SW 1271 (cell line): ENCODE measurements at regions not wholly inside any gene's neighbourhood (a gene's known extent, or its start where the extent isn't known, plus 50 kb on each side); places are given as distances from the start of the nearest gene placed in this dataset.

Experiments used
- DNase-seq, 2 experiments: peaks; one replicate each; lab custom pipeline; 2025; lab: John Stamatoyannopoulos, UW

GRCh38 chr1:86296305-86297205 lies 99.6 kb downstream of the ODF2L start:
- no peak for DNase-seq

GRCh38 chr1:86289746-86290145 lies 106.4 kb downstream of the ODF2L start:
- no peak for DNase-seq

- no peak for DNase-seq
These were observed 107.0 kb downstream of the ODF2L start for GRCh38 chr1:86289161-86289560.

DNA sequence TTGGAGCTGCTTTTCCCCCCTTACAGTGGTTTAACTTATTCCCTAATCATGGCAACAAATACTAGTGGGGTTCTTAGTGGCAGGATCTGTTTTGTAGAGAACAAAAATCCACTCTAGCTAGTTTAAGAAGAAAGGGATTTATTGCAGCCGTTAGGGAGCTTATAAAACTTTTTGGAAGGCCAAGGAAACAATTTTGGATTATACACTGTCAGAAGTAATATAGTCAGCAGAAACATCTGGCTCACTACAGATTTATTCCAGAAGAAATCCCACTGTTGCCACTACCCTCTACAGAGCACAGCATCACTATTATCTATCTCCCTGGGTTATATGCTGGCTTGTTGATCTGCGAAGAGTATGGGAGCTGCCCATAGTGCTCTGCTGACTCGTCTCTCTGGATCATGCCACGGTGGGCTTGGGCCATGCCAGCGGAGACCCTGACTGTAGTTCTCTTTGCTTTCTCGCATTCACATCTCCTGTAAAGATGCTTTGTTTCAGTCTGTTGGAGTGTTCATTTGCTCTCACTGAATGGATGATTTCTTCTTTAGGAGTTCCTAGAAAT lies 107.5 kb downstream of the ODF2L start:
- no peak for DNase-seq

DNA sequence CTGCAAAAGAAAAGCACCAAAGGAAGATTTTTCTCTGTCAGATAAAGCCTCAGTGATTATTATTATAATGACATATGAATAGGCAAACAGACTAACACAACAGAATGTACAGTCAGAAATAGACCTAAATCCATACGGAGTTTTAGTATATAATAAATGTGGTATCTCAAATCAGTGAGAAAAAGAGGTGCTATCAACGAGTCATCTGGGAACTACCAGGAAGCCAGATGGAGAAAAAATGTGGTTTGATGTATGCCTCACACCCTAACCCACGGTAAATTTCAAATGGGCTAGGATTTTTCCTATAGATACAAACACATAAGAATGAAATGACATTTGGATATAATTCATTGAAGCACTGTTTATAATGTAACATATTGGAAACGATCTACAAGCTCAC lies 110.3 kb downstream of the ODF2L start:
- DNase-seq, result no peak

DNA sequence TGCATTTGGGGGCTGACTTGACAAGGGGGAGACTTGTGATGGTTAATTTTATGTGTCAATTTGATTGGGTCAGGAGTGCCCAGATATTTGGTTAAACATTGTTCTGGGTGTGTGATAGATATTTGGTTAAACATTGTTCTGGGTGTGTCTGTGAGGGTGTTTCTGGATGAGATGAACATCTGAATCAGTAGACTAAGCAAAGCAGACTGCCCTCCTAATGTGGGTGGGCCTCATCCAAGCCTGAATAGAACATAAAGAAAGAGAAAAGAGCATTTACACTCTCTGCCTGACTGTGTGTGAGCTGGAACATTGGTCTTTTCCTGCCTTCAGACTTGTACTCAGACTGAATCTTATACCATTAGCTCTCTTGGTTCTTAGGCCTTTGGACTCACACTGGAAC lies 113.5 kb downstream of the ODF2L start:
- DNase-seq, result no peak

- no peak for DNase-seq
These were observed 118.2 kb downstream of the ODF2L start for GRCh38 chr1:86277936-86278335.

DNA sequence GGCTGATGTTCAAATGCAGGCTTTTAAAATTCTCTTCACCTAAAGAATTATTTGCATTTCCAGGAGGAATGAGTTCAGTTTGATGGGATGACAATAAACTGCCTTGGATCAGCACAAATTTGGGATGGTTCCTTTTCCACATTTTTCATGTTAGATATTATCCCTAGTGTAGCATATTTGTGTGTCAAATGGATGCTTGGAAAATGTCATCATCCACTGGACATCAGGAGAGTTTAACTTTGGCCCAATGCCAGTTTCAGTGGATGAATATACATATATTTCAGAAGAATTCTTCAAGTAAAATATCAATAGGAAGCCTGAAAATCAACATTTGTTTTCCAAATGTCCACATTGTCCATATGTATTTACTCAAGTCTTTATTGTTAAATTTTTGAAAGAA lies 116.5 kb upstream of the COL24A1 start:
- DNase-seq, result no peak

DNA sequence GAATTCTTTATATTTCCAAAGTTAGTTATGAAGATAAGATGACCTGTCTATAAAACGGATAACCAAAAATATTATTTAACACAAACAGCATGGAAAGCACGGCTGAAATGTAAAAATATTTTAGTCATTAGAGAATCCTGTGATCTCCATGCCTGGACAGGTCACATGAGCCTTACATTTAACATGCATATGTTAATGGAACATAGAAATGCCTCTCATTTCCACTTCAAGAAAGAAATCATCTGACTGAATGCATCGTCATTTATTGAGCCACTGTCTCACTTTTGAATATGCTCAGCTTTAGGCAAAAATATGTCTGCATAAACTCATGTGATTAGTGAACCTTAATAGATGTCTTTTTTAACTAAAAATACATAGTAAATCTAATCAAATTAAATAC lies 115.5 kb upstream of the COL24A1 start:
- DNase-seq, result no peak

GRCh38 chr1:86271046-86271445 lies 114.5 kb upstream of the COL24A1 start:
- DNase-seq, result no peak

DNA sequence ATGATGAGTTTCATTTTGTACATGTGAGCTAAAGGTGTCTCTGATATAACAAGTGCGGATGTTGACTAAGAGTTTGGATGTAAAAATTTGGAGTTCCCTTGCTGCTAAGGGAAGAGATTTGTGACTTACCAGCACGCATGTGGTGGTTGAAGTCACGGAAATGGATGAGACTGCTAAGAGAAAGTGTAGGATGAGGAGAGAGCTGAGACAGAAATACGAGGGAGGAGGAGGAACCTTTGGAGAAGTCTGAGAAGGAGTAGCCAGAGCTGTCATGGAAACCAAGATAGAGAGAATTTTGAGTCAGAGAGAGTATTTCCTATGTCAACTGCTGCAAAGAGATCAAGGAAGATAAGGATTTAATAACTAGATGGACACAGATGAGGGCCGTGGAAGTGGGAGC lies 106.5 kb upstream of the COL24A1 start:
- DNase-seq, result no peak

- no peak for DNase-seq
These were observed 103.9 kb upstream of the COL24A1 start for GRCh38 chr1:86260476-86260875.

- DNase-seq, result no peak
These were observed 102.8 kb upstream of the COL24A1 start for GRCh38 chr1:86259390-86259789.

- DNase-seq, result no peak
These were observed 101.5 kb upstream of the COL24A1 start for GRCh38 chr1:86258101-86258500.

GRCh38 chr1:86247597-86248279 lies 91.2 kb upstream of the COL24A1 start:
- no peak for DNase-seq

DNA sequence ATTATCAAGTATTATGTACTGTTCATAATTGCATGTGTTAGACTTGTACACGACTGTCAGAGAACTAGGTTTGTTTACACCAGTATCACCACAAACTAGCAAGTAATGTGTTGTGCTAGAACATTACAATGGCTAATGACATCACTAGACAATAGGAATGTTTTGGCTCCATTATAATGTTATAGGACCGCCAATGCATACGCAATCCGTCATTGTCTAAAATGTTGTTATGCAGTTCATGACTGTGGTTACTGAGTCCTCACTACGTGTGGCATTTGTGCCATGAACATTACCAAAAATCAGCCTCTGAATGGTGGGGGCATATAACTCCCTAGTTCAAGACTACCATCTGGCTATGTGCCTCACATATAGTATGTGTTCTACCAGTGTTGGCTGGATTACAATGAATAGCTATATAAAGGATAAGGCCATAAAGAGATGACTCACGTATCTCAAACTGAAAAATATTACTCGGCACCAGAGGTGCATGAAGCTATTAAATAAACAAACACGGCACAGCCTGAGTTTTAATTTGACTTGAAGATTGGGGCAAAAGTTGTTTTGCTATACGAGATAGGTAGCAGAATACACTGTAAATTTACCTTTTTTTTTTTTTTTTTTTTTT lies 89.1 kb upstream of the COL24A1 start:
- no peak for DNase-seq

GRCh38 chr1:86239894-86240293 lies 83.3 kb upstream of the COL24A1 start:
- no peak for DNase-seq

- no peak for DNase-seq
These were observed 82.9 kb upstream of the COL24A1 start for GRCh38 chr1:86239490-86239889.

DNA sequence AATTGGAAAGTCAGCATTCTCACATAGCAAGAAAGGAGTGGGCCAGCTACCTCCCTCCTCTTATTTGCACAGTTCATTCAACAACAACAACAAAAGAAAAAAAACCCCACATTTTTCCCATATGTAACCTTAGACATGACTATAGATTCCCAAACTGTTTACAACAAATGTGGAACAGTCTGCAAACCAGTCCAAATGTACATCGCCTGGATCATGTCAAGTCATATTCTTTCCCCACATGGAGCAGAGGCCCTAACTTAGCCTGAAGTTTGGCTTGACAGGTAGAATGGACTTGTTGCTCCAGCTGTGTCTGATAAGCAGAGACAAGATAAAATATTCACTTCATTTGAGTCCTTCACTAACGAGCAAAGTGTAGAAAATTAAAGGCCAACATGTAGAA lies 81.7 kb upstream of the COL24A1 start:
- no peak for DNase-seq

- DNase-seq, result no peak
These were observed 79.3 kb upstream of the COL24A1 start for GRCh38 chr1:86235852-86236251.

DNA sequence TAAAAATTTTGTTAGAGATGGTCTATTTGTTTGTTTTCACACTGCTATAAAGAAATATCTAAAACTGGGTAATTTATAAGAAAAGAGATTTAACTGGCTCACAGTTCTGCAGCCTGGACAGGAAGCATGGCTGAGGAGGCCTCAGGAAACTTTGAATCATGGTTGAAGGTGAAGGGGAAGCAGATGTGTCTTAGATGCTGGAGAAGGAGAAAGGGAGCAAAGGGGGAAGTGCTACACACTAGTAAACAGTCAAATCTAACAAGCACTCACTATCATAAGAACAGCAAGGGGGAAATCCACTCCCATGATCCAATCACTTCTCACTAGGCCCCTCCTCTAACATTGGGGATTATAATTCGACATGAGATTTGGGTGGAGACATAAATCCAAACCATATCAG lies 76.8 kb upstream of the COL24A1 start:
- DNase-seq, result no peak

DNA sequence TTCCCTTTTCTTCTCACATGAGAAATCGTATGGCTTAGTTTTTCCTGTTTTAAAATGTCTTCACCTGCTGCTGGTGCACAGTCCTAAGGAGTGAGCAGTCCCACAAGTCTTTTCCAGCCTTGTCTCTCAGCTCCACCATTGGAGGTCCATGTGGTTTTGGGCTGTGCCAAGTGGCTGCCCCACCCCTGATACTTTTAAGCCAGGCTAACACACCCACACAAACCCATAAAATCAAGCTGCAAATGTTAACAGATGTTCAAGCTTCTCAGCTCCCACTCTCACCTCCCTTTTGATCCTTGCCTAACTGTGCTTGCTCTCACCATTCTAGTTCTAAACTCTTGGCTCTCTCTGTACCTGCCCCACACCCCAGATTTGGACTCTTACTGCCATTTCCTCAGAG lies 74.5 kb upstream of the COL24A1 start:
- no peak for DNase-seq
